ENCODE measurements at regions not wholly inside any gene's neighbourhood (a gene's known extent, or its start where the extent isn't known, plus 50 kb on each side); places are given as distances from the start of the nearest gene placed in this dataset.

GRCh38 chr16:55968221-55968620 lies 93.0 kb upstream of the CES5A start:
- H3K36me3 ChIP-seq (ENCODE audit: control insufficient read depth in 5 of 5, insufficient read depth in 5 of 5, low read length in 5 of 5): no peaks in the 10 kb centered on the region
- no peak overlapping the region for H3K9ac ChIP-seq (ENCODE audit: low read length in 5 of 5)
- H3K27ac ChIP-seq (ENCODE audit: low read depth, low read length): no peak overlapping the region
- H3K4me1 ChIP-seq (ENCODE audit: control insufficient read depth in 5 of 5, insufficient read depth in 5 of 5, low read length in 5 of 5): no peaks in the 10 kb centered on the region
- no peaks in the 10 kb centered on the region for H3K27me3 ChIP-seq (ENCODE audit: control insufficient read depth in 5 of 5, insufficient read depth in 4 of 5, low read length in 5 of 5)
- H3K4me3 ChIP-seq (ENCODE audit: low read depth in 1 of 5, low read length in 5 of 5): no peak overlapping the region
- H3K9me3 ChIP-seq (ENCODE audit: control insufficient read depth in 5 of 5, low read length in 5 of 5): no peaks in the 10 kb centered on the region

DNA sequence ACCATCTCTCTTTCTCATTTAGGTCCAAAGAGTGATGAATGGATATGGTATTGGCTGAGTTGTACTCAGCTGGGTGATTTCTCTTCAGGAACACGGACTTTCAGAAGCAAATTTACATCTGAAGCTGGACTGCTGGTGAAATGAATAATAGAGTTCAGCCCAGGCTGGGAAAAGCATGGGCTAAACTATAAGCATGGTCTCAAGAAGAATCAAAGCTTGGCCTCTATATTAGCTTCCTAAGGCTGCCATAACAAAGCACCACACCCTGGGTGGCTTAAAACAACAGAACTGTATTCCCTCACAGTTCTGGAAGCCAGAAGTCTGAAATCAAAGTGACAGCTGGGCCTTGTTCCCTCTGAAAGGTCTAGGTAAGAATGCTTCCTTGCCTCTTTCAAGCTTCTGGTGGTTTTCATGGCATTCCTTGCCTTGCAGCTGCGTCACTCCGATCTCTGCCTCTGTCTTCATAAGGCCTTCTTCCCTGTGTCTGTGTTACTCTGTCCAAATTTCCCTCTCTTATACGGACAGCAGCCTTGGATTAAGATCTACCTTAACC lies 89.8 kb upstream of the CES5A start:
- no peak overlapping the region for H3K4me3 ChIP-seq (ENCODE audit: low read depth in 1 of 5, low read length in 5 of 5)

DNA sequence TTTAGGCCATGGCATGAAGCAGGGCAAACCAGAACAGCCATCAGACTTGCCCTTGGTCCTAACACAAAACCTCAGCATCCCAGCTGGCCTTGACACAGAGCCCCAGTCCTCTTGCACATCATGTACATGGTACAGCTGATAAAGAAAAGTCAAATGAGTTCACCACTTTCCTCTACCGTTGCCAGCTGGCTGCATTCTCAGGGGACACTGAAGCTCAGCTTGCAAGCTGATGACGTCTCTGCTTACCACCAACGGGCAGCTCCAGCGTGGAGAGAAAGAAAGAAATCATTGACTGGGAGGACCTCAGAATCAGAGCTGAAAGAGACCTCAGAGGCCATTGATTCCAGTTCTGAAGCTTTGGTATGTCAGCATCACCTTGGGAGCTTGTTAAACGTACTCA lies 80.7 kb upstream of the CES5A start:
- Histone ChIP-seq H3K9ac (ENCODE audit: low read length in 5 of 5) (no peak overlapping the region), H3K27ac (ENCODE audit: low read depth, low read length) (no peak overlapping the region), H3K4me1 (ENCODE audit: control insufficient read depth in 5 of 5, insufficient read depth in 5 of 5, low read length in 5 of 5) (peaks cover 0 to 3% (median 0%) of the 10 kb centered on the region in 5 donors), H3K9me3 (ENCODE audit: control insufficient read depth in 5 of 5, low read length in 5 of 5) (peaks cover 0 to 4% (median 3%) of the 10 kb centered on the region in 5 donors), H3K36me3 (ENCODE audit: control insufficient read depth in 5 of 5, insufficient read depth in 5 of 5, low read length in 5 of 5) (no peaks in the 10 kb centered on the region), H3K27me3 (ENCODE audit: control insufficient read depth in 5 of 5, insufficient read depth in 4 of 5, low read length in 5 of 5) (no peaks in the 10 kb centered on the region), H3K4me3 (ENCODE audit: low read depth in 1 of 5, low read length in 5 of 5) (no peak overlapping the region)

More for the DNA sequence above, 89.8 kb upstream of the CES5A start:
- peaks cover 0 to 3% (median 0%) of the 10 kb centered on the region in 5 donors for H3K9me3 ChIP-seq (ENCODE audit: control insufficient read depth in 5 of 5, low read length in 5 of 5)
- H3K27ac ChIP-seq (ENCODE audit: low read depth, low read length): no peak overlapping the region
- no peak overlapping the region for H3K9ac ChIP-seq (ENCODE audit: low read length in 5 of 5)
- peaks cover 0 to 4% (median 0%) of the 10 kb centered on the region in 5 donors for H3K27me3 ChIP-seq (ENCODE audit: control insufficient read depth in 5 of 5, insufficient read depth in 4 of 5, low read length in 5 of 5)
- H3K36me3 ChIP-seq (ENCODE audit: control insufficient read depth in 5 of 5, insufficient read depth in 5 of 5, low read length in 5 of 5): no peaks in the 10 kb centered on the region
- H3K4me1 ChIP-seq (ENCODE audit: control insufficient read depth in 5 of 5, insufficient read depth in 5 of 5, low read length in 5 of 5): no peaks in the 10 kb centered on the region

GRCh38 chr16:55955424-55955823 lies 80.3 kb upstream of the CES5A start:
- Histone ChIP-seq H3K9me3 (ENCODE audit: control insufficient read depth in 5 of 5, low read length in 5 of 5) (peaks cover 0 to 4% (median 3%) of the 10 kb centered on the region in 5 donors), H3K36me3 (ENCODE audit: control insufficient read depth in 5 of 5, insufficient read depth in 5 of 5, low read length in 5 of 5) (no peaks in the 10 kb centered on the region), H3K9ac (ENCODE audit: low read length in 5 of 5) (no peak overlapping the region), H3K4me3 (ENCODE audit: low read depth in 1 of 5, low read length in 5 of 5) (no peak overlapping the region), H3K27me3 (ENCODE audit: control insufficient read depth in 5 of 5, insufficient read depth in 4 of 5, low read length in 5 of 5) (no peaks in the 10 kb centered on the region), H3K4me1 (ENCODE audit: control insufficient read depth in 5 of 5, insufficient read depth in 5 of 5, low read length in 5 of 5) (peaks cover 0 to 3% (median 0%) of the 10 kb centered on the region in 5 donors), H3K27ac (ENCODE audit: low read depth, low read length) (no peak overlapping the region)

DNA sequence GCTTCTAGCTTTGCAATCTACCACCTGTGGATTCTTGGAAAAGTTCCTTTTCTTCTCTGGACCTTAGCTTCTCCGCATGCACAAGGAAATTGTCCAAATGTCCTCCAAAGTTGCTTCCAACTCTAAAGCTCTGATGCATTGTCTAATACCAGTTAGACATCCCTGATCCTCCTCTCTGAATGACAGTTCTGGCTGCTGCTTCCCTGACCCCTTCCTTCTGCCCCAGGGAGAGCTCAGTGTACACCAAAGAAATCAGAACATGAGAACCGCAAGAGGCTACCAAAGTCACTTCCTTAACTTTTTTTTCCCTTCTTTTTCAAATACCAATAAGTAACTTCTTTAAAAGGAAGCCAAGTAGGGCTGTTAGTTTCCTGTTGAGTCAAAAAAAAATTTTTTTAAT lies 79.7 kb upstream of the CES5A start:
- H3K9me3 ChIP-seq (ENCODE audit: control insufficient read depth in 5 of 5, low read length in 5 of 5): peaks cover 0 to 3% (median under 1%) of the 10 kb centered on the region in 5 donors
- no peaks in the 10 kb centered on the region for H3K36me3 ChIP-seq (ENCODE audit: control insufficient read depth in 5 of 5, insufficient read depth in 5 of 5, low read length in 5 of 5)
- no peak overlapping the region for H3K4me3 ChIP-seq (ENCODE audit: low read depth in 1 of 5, low read length in 5 of 5)
- peaks cover 0 to 3% (median 0%) of the 10 kb centered on the region in 5 donors for H3K4me1 ChIP-seq (ENCODE audit: control insufficient read depth in 5 of 5, insufficient read depth in 5 of 5, low read length in 5 of 5)
- H3K27me3 ChIP-seq (ENCODE audit: control insufficient read depth in 5 of 5, insufficient read depth in 4 of 5, low read length in 5 of 5): no peaks in the 10 kb centered on the region
- H3K9ac ChIP-seq (ENCODE audit: low read length in 5 of 5): no peak overlapping the region
- H3K27ac ChIP-seq (ENCODE audit: low read depth, low read length): no peak overlapping the region

DNA sequence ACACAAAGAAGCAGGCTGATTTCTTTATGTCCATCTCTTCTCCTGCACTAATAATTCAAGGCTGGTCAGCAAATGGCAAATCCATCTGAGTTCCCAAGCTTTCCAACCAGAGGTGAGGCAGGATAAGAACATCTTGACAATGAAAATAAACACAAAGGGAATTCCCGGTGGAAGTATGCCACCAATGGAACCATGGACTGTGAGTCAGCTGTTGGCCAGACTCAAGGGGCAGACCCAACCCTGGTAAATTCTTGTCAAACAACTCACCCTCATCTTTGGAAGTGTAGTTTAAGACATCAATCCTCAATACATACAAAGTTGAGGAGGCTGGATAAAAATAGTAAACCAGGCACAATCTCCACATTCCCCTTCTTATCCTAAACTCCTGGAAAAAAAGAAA lies 74.3 kb upstream of the CES5A start:
- no peaks in the 10 kb centered on the region for H3K4me1 ChIP-seq (ENCODE audit: control insufficient read depth in 5 of 5, insufficient read depth in 5 of 5, low read length in 5 of 5)
- H3K36me3 ChIP-seq (ENCODE audit: control insufficient read depth in 5 of 5, insufficient read depth in 5 of 5, low read length in 5 of 5): no peaks in the 10 kb centered on the region
- peaks cover 0 to 6% (median 0%) of the 10 kb centered on the region in 5 donors for H3K27me3 ChIP-seq (ENCODE audit: control insufficient read depth in 5 of 5, insufficient read depth in 4 of 5, low read length in 5 of 5)
- no peak overlapping the region for H3K4me3 ChIP-seq (ENCODE audit: low read depth in 1 of 5, low read length in 5 of 5)
- H3K9me3 ChIP-seq (ENCODE audit: control insufficient read depth in 5 of 5, low read length in 5 of 5): peaks cover 0 to 3% (median 0%) of the 10 kb centered on the region in 5 donors
- no peak overlapping the region for H3K27ac ChIP-seq (ENCODE audit: low read depth, low read length)
- no peak overlapping the region for H3K9ac ChIP-seq (ENCODE audit: low read length in 5 of 5)

DNA sequence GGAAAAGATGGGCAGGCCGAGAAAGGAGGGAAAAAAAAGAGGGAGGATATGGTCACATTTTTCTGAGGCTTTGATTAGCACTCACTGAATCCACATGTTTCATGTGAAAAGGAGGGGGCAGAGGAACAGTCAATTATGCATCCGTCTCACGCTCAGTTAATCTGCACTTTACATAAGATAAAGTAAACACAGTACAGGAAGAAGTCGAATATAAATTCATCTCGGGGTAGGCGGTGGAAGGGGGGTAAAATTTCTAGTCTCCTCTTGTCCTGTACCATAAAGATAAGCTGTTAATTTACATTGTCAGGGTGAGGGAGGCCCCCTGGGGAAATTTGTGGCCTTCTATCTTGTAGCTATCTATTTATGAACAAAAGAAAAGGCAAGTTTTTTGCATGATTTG lies 73.1 kb upstream of the CES5A start:
- Histone ChIP-seq H3K27me3 (ENCODE audit: control insufficient read depth in 5 of 5, insufficient read depth in 4 of 5, low read length in 5 of 5) (peaks cover 0 to 6% (median 0%) of the 10 kb centered on the region in 5 donors), H3K36me3 (ENCODE audit: control insufficient read depth in 5 of 5, insufficient read depth in 5 of 5, low read length in 5 of 5) (no peaks in the 10 kb centered on the region), H3K27ac (ENCODE audit: low read depth, low read length) (no peak overlapping the region), H3K4me3 (ENCODE audit: low read depth in 1 of 5, low read length in 5 of 5) (no peak overlapping the region), H3K9ac (ENCODE audit: low read length in 5 of 5) (no peak overlapping the region), H3K9me3 (ENCODE audit: control insufficient read depth in 5 of 5, low read length in 5 of 5) (peaks cover 0 to 3% (median 0%) of the 10 kb centered on the region in 5 donors), H3K4me1 (ENCODE audit: control insufficient read depth in 5 of 5, insufficient read depth in 5 of 5, low read length in 5 of 5) (no peaks in the 10 kb centered on the region)

DNA sequence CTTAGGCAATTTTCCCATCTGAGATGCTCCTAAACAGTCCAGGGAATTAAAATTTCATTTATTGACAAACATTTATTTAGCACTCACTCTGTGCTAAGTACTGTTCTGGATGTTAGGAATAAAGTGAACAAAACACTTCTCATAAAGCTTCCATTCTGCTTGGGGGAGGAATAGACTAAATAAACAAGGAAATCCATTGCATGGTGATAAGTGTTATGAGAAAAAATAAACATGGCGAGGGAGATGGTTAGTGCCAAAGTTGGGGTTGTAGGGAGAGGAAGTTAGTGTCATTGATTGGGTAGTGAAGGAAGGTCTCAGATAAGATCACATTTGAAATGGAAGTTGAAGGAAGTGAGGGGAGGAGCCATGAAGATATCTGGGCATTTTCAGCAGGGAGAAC lies 72.2 kb upstream of the CES5A start:
- Histone ChIP-seq H3K27me3 (ENCODE audit: control insufficient read depth in 5 of 5, insufficient read depth in 4 of 5, low read length in 5 of 5) (peaks cover 0 to 6% (median 0%) of the 10 kb centered on the region in 5 donors), H3K9ac (ENCODE audit: low read length in 5 of 5) (no peak overlapping the region), H3K4me1 (ENCODE audit: control insufficient read depth in 5 of 5, insufficient read depth in 5 of 5, low read length in 5 of 5) (no peaks in the 10 kb centered on the region), H3K36me3 (ENCODE audit: control insufficient read depth in 5 of 5, insufficient read depth in 5 of 5, low read length in 5 of 5) (no peaks in the 10 kb centered on the region), H3K4me3 (ENCODE audit: low read depth in 1 of 5, low read length in 5 of 5) (no peak overlapping the region), H3K27ac (ENCODE audit: low read depth, low read length) (no peak overlapping the region), H3K9me3 (ENCODE audit: control insufficient read depth in 5 of 5, low read length in 5 of 5) (peaks cover 0 to 3% (median 0%) of the 10 kb centered on the region in 5 donors)

DNA sequence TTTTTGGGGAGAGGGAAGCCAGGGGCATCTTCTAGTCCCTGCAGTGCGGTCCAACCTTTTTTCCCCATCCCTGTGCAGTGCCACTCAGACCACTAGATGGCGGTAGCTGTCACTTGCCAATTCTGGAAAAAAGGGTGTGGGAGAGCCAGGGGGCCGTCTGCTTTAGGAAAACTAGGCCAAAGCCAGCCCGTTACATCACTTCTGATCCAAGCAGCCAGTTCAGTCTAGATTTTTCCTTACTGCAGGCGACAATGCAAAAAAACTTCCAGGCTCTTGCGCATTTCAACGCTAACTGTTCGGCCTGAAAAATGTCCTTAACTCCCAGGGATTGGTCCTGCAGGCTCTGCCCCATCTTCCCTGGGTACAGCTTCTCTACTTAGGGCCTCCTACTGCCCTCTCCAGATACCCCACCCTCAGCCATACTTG lies 69.2 kb upstream of the CES5A start:
- no peak overlapping the region for H3K27ac ChIP-seq (ENCODE audit: low read depth, low read length)
- H3K27me3 ChIP-seq (ENCODE audit: control insufficient read depth in 5 of 5, insufficient read depth in 4 of 5, low read length in 5 of 5): peaks cover 0 to 6% (median 0%) of the 10 kb centered on the region in 5 donors
- no peaks in the 10 kb centered on the region for H3K4me1 ChIP-seq (ENCODE audit: control insufficient read depth in 5 of 5, insufficient read depth in 5 of 5, low read length in 5 of 5)
- peaks cover 0 to 11% (median 0%) of the 10 kb centered on the region in 5 donors for H3K9me3 ChIP-seq (ENCODE audit: control insufficient read depth in 5 of 5, low read length in 5 of 5)
- H3K9ac ChIP-seq (ENCODE audit: low read length in 5 of 5): no peak overlapping the region
- no peak overlapping the region for H3K4me3 ChIP-seq (ENCODE audit: low read depth in 1 of 5, low read length in 5 of 5)
- no peaks in the 10 kb centered on the region for H3K36me3 ChIP-seq (ENCODE audit: control insufficient read depth in 5 of 5, insufficient read depth in 5 of 5, low read length in 5 of 5)

- no peak overlapping the region for H3K27ac ChIP-seq (ENCODE audit: low read depth, low read length)
- no peak overlapping the region for H3K9ac ChIP-seq (ENCODE audit: low read length in 5 of 5)
- no peak overlapping the region for H3K4me3 ChIP-seq (ENCODE audit: low read depth in 1 of 5, low read length in 5 of 5)
- peaks cover 0 to 11% (median 0%) of the 10 kb centered on the region in 5 donors for H3K9me3 ChIP-seq (ENCODE audit: control insufficient read depth in 5 of 5, low read length in 5 of 5)
- H3K27me3 ChIP-seq (ENCODE audit: control insufficient read depth in 5 of 5, insufficient read depth in 4 of 5, low read length in 5 of 5): peaks cover 0 to 6% (median 0%) of the 10 kb centered on the region in 5 donors
- H3K4me1 ChIP-seq (ENCODE audit: control insufficient read depth in 5 of 5, insufficient read depth in 5 of 5, low read length in 5 of 5): no peaks in the 10 kb centered on the region
- no peaks in the 10 kb centered on the region for H3K36me3 ChIP-seq (ENCODE audit: control insufficient read depth in 5 of 5, insufficient read depth in 5 of 5, low read length in 5 of 5)
Measured at GRCh38 chr16:55943267-55943666, 68.1 kb upstream of the CES5A start.
